Neural cell (in vitro differentiated cells): ENCODE measurements at regions not wholly inside any gene's neighbourhood (a gene's known extent, or its start where the extent isn't known, plus 50 kb on each side); places are given as distances from the start of the nearest gene placed in this dataset.

Source experiments
- H2AFZ ChIP-seq: fragments of 200-600, 300-800 bp; sonication (generic), shearing (Covaris generic); 2 replicates; pipeline ENCODE4 v1.6.0; 2014; ENCODE audit warnings: low read depth, mild to moderate bottlenecking, antibody characterized with exemption, low read length, moderate library complexity
- H3F3A ChIP-seq: fragments of 200-600 bp; shearing (Covaris generic); 2 replicates; pipeline ENCODE4 v1.6.1; 2016; ENCODE audit warnings: mild to moderate bottlenecking, moderate library complexity, mixed read lengths, antibody characterized with exemption, low read length; ENCODE audit not compliant: insufficient read depth, poor library complexity, severe bottlenecking
- H3K27ac ChIP-seq: fragments of 200-600, 300-800 bp; sonication (generic), shearing (Covaris generic); 2 replicates; pipeline ENCODE4 v1.5.1; 2014; ENCODE audit warnings: mild to moderate bottlenecking, low read length, moderate library complexity
- H3K27me3 ChIP-seq: fragments of 300-800, 200-600 bp; sonication (generic), shearing (Covaris generic); 2 replicates; pipeline ENCODE4 v1.6.0; 2014; ENCODE audit warnings: mild to moderate bottlenecking, low read depth, low read length, moderate library complexity; ENCODE audit not compliant: insufficient read depth
- H3K36me3 ChIP-seq: fragments of 300-800, 200-600 bp; sonication (generic), shearing (Covaris generic); 2 replicates; pipeline ENCODE4 v1.5.1; 2014; ENCODE audit warnings: mild to moderate bottlenecking, antibody characterized with exemption, low read length, moderate library complexity; ENCODE audit not compliant: insufficient read depth
- H3K4me2 ChIP-seq: fragments of 300-800, 200-600 bp; sonication (generic), shearing (Covaris generic); 2 replicates; pipeline ENCODE4 v1.6.0; 2014; ENCODE audit warnings: mild to moderate bottlenecking, low read length
- H3K4me3 ChIP-seq: fragments of 300-800, 200-600 bp; sonication (generic), shearing (Covaris generic); 2 replicates; pipeline ENCODE4 v1.5.1; 2014; ENCODE audit warnings: mild to moderate bottlenecking, low read length, moderate library complexity
- H3K79me2 ChIP-seq: fragments of 200-600 bp; shearing (Covaris generic); replicated peaks from 2 replicates; pipeline ENCODE4 v1.6.0; 2014; ENCODE audit warnings: mild to moderate bottlenecking, low read length, moderate library complexity; ENCODE audit not compliant: insufficient read depth
- H3K9ac ChIP-seq: fragments of 300-800, 200-600 bp; sonication (generic), shearing (Covaris generic); 2 replicates; pipeline ENCODE4 v1.6.1; 2016; ENCODE audit warnings: mild to moderate bottlenecking, low read length, mixed read lengths
- H3K9me2 ChIP-seq: fragments of 200-600 bp; shearing (Covaris generic); 2 replicates; pipeline ENCODE4 v1.6.1; 2016; ENCODE audit warnings: mild to moderate bottlenecking, low read length, mixed read lengths; ENCODE audit not compliant: insufficient read depth
- H3K9me3 ChIP-seq: fragments of 200-600, 300-800 bp; sonication (generic), shearing (Covaris generic); 2 replicates; pipeline ENCODE4 v1.6.1; 2016; ENCODE audit warnings: mild to moderate bottlenecking, mixed run types, low read length, moderate library complexity, mixed read lengths
- H4K20me1 ChIP-seq: fragments of 200-600 bp; shearing (Covaris generic); 2 replicates; pipeline ENCODE4 v1.6.1; 2016; ENCODE audit warnings: mild to moderate bottlenecking, mixed run types; ENCODE audit not compliant: insufficient read depth
- EP300 ChIP-seq: fragments of 450-650 bp; conservative IDR thresholded peaks from 2 replicates; pipeline ENCODE4 v1.6.1; 2014; ENCODE audit warnings: antibody characterized with exemption, mild to moderate bottlenecking, moderate library complexity; ENCODE audit not compliant: poor library complexity, severe bottlenecking
- EZH2 ChIP-seq: fragments of 200-600, 300-800 bp; shearing (Covaris generic), sonication (generic); IDR thresholded peaks from 2 replicates; pipeline ENCODE4 v1.6.1; 2014; ENCODE audit warnings: antibody characterized with exemption, low read length, borderline replicate concordance, mild to moderate bottlenecking; ENCODE audit not compliant: insufficient read depth, poor library complexity, severe bottlenecking
- MXI1 ChIP-seq: fragments of 450-650 bp; conservative IDR thresholded peaks from 2 replicates; pipeline ENCODE4 v1.6.1; 2014; ENCODE audit warnings: antibody characterized with exemption, mild to moderate bottlenecking; ENCODE audit not compliant: poor library complexity, severe bottlenecking
- POLR2AphosphoS5 ChIP-seq: IDR thresholded peaks from 2 replicates; pipeline ENCODE4 v1.6.1; 2012
- RAD21 ChIP-seq: fragments of 450-650 bp; conservative IDR thresholded peaks from 2 replicates; pipeline ENCODE4 v1.6.1; 2014; ENCODE audit warnings: antibody characterized with exemption, mild to moderate bottlenecking, moderate library complexity
- SMC3 ChIP-seq: fragments of 450-650 bp; conservative IDR thresholded peaks from 2 replicates; pipeline ENCODE4 v1.6.1; 2014; ENCODE audit warnings: antibody characterized with exemption, mild to moderate bottlenecking, moderate library complexity; ENCODE audit not compliant: poor library complexity
- TAF1 ChIP-seq: IDR thresholded peaks from 2 replicates; pipeline ENCODE4 v1.6.1; 2012; ENCODE audit warnings: low read depth
- TF ChIP-seq, protein P1 (sequence below): fragments of 450-650 bp; IDR thresholded peaks from 2 replicates; pipeline ENCODE4 v1.5.1; 2014; ENCODE audit warnings: antibody characterized with exemption, mild to moderate bottlenecking, moderate library complexity; ENCODE audit not compliant: poor library complexity, severe bottlenecking
- TF ChIP-seq, protein P2 (sequence below): IDR thresholded peaks from 2 replicates; pipeline ENCODE4 v1.6.1; 2012; ENCODE audit warnings: borderline replicate concordance

DNA sequence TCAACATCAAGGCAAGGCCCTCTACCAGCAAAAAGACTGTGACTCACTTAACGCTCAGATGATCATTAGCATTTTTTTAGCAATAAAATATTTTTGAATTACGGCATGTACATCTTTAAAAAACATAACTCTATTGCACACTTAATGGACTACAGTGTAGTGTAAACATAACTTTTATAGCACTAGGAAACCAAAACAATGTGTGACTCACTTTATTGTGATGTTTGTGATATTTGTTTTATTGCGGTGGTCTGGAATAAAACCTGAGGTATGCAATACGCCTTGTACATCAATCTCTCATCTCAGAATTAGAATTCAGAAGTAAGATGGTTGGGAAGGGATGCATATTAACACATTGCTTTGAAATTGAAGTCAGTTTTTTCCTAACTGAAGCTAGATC lies 106.9 kb upstream of the PTCH1 start:
- TF ChIP-seq, protein P1, sequence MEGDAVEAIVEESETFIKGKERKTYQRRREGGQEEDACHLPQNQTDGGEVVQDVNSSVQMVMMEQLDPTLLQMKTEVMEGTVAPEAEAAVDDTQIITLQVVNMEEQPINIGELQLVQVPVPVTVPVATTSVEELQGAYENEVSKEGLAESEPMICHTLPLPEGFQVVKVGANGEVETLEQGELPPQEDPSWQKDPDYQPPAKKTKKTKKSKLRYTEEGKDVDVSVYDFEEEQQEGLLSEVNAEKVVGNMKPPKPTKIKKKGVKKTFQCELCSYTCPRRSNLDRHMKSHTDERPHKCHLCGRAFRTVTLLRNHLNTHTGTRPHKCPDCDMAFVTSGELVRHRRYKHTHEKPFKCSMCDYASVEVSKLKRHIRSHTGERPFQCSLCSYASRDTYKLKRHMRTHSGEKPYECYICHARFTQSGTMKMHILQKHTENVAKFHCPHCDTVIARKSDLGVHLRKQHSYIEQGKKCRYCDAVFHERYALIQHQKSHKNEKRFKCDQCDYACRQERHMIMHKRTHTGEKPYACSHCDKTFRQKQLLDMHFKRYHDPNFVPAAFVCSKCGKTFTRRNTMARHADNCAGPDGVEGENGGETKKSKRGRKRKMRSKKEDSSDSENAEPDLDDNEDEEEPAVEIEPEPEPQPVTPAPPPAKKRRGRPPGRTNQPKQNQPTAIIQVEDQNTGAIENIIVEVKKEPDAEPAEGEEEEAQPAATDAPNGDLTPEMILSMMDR, result no peak
- TF ChIP-seq EZH2 (no peak), POLR2AphosphoS5 (no peak), SMC3 (no peak), MXI1 (no peak), RAD21 (no peak), EP300 (no peak), TAF1 (no peak)
- TF ChIP-seq, protein P2, sequence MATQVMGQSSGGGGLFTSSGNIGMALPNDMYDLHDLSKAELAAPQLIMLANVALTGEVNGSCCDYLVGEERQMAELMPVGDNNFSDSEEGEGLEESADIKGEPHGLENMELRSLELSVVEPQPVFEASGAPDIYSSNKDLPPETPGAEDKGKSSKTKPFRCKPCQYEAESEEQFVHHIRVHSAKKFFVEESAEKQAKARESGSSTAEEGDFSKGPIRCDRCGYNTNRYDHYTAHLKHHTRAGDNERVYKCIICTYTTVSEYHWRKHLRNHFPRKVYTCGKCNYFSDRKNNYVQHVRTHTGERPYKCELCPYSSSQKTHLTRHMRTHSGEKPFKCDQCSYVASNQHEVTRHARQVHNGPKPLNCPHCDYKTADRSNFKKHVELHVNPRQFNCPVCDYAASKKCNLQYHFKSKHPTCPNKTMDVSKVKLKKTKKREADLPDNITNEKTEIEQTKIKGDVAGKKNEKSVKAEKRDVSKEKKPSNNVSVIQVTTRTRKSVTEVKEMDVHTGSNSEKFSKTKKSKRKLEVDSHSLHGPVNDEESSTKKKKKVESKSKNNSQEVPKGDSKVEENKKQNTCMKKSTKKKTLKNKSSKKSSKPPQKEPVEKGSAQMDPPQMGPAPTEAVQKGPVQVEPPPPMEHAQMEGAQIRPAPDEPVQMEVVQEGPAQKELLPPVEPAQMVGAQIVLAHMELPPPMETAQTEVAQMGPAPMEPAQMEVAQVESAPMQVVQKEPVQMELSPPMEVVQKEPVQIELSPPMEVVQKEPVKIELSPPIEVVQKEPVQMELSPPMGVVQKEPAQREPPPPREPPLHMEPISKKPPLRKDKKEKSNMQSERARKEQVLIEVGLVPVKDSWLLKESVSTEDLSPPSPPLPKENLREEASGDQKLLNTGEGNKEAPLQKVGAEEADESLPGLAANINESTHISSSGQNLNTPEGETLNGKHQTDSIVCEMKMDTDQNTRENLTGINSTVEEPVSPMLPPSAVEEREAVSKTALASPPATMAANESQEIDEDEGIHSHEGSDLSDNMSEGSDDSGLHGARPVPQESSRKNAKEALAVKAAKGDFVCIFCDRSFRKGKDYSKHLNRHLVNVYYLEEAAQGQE, result no peak
- no peak overlapping the region for H3K9ac ChIP-seq
- no peak overlapping the region for H2AFZ ChIP-seq
- no peaks in the 10 kb centered on the region for H4K20me1 ChIP-seq
- H3F3A ChIP-seq, result no peaks in the 10 kb centered on the region
- no peak overlapping the region for H3K4me3 ChIP-seq
- H3K4me2 ChIP-seq, result no peak overlapping the region
- no peak overlapping the region for H3K27ac ChIP-seq
- no peaks in the 10 kb centered on the region for H3K36me3 ChIP-seq
- no peaks in the 10 kb centered on the region for H3K9me3 ChIP-seq
- H3K27me3 ChIP-seq, result no peaks in the 10 kb centered on the region
- H3K79me2 ChIP-seq, result no peaks in the 10 kb centered on the region
- no peaks in the 10 kb centered on the region for H3K9me2 ChIP-seq

- Histone ChIP-seq H3K79me2 (no peaks in the 10 kb centered on the region), H3K9me3 (no peaks in the 10 kb centered on the region), H3K4me2 (no peak overlapping the region), H3F3A (no peaks in the 10 kb centered on the region), H3K9me2 (no peaks in the 10 kb centered on the region), H3K27me3 (no peaks in the 10 kb centered on the region), H4K20me1 (no peaks in the 10 kb centered on the region), H3K4me3 (no peak overlapping the region), H3K9ac (no peak overlapping the region), H3K36me3 (no peaks in the 10 kb centered on the region), H2AFZ (no peak overlapping the region), H3K27ac (no peak overlapping the region)
- TF ChIP-seq EZH2, result no peak
- no peak for TF ChIP-seq MXI1
- TF ChIP-seq, protein P1, result no peak
- TF ChIP-seq SMC3, result no peak
- TF ChIP-seq RAD21, result no peak
- no peak for TF ChIP-seq TAF1
- no peak for TF ChIP-seq POLR2AphosphoS5
- TF ChIP-seq EP300, result no peak
- TF ChIP-seq, protein P2, result no peak
Observed at GRCh38 chr9:95620722-95621121, 104.0 kb upstream of the PTCH1 start.
